ENCODE measurements at regions not wholly inside any gene's neighbourhood (a gene's known extent, or its start where the extent isn't known, plus 50 kb on each side); places are given as distances from the start of the nearest gene placed in this dataset.
A peak's percentile ranks its signal among the peaks of the same experiment; 100 is the strongest.

DNA sequence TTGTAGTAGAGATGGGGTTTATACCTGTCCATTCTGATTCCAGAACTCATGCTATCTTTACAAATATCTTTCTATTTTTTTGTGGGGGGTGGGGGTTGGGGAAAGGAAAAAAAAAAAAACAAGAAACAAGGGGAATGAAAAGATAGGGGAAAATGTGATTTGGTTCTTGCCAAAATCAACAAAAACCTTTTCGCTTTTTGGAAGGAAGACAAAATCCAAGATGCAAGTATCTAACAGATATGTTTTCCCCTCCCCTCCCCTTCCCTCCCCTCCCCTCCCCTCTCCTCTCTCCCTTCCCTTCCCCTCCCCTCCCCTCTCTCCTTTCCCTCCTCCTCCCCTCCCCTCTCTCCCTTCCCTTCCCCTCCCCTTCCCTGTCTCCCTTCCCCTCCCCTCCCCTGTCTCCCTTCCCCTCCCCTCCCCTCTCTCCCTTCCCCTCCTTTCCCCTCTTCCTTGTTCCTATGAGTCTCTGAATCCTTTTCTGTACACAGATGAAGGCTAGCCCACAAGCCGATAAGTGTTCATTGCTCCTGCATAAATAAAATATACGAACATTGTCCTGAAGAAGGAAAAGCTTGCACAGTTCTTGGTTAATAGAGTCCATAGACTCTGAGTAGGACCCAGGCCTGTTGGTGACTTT is 551.9 kb downstream of the EDEM1 start:
- Histone ChIP-seq H3K79me2 (ENCODE audit: control insufficient read depth, insufficient read depth, low read length) (no peaks in the 10 kb centered on the region), H3K27me3 (ENCODE audit: control insufficient read depth in 2 of 2, insufficient read depth in 2 of 2, low read length in 2 of 2) (no peaks in the 10 kb centered on the region), H3K9me3 (replicated peaks; ENCODE audit: control insufficient read depth, insufficient read depth, low read depth, low read length) (no peaks in the 10 kb centered on the region), H3K9me1 (ENCODE audit: control insufficient read depth, insufficient read depth, low read length) (no peaks in the 10 kb centered on the region), H3K9ac (ENCODE audit: insufficient read depth in 1 of 2, low read depth in 2 of 2, low read length in 2 of 2) (no peak overlapping the region), H3K4me1 (replicated peaks in 1 of 2; ENCODE audit: control insufficient read depth in 2 of 2, insufficient read depth in 2 of 2, low read length in 2 of 2) (no peaks in the 10 kb centered on the region; a peak in 1 of 5 replicates), H3K36me3 (ENCODE audit: control insufficient read depth, insufficient read depth, low read length) (no peaks in the 10 kb centered on the region), H3K4me3 (no peak overlapping the region), H3K27ac (ENCODE audit: extremely low read depth, low read depth, low read length) (no peak overlapping the region), H2AFZ (ENCODE audit: low read depth, low read length) (0 out of 2 replicates have a peak overlapping the region, but pooled peaks have one; percentile 51), H3K4me2 (ENCODE audit: insufficient read depth, low read length) (no peak overlapping the region), H4K20me1 (replicated peaks; ENCODE audit: control insufficient read depth, insufficient read depth, low read length) (no peaks in the 10 kb centered on the region)
- CTCF ChIA-PET (ENCODE audit: low intra/inter-chr PET ratio), result no interaction called here
- no TSS peak for BruUV-seq (replicated peaks)
- POLR2A ChIA-PET, result no interaction called here
- DNase-seq (ENCODE audit: extremely low read depth in 1 of 4, low spot score in 3 of 4) (no peak), FAIRE-seq (no peak), ATAC-seq (no peak)
- intact Hi-C loops (cut with micrococcal nuclease) (loop anchor here (10.0 kb wide), 2 partner anchors 515 to 1085 kb away; no protein-coding TSS in a partner anchor), in situ Hi-C loops (cut with MboI) (no loop called here)
- 40% methylated on average over 3 of the region's 3 CpGs for WGBS (ENCODE audit: insufficient coverage, low coverage, missing lambda C conversion rate)
- TF ChIP-seq CBX8 (IDR thresholded peaks at IDR 0.05; ENCODE audit: borderline replicate concordance, extremely low read depth, low read depth, low read length, poor library complexity, severe bottlenecking) (no peak), PCBP2 (IDR thresholded peaks at IDR 0.05; ENCODE audit: low read depth, low read length, poor library complexity, severe bottlenecking) (peak; percentile 93), HNRNPK (IDR thresholded peaks at IDR 0.05; ENCODE audit: low read depth, low read length, poor library complexity, severe bottlenecking) (peak; percentile 97), PCBP1 (IDR thresholded peaks at IDR 0.05; ENCODE audit: low read depth, low read length, poor library complexity, severe bottlenecking) (peak; percentile 88), SRSF3 (IDR thresholded peaks at IDR 0.05; ENCODE audit: insufficient read depth, low read length) (no peak), HIVEP1 (CRISPR knock-in tag; IDR thresholded peaks at IDR 0.05) (no peak), ZNF717 (CRISPR knock-in tag; IDR thresholded peaks at IDR 0.05) (no peak)
- TF ChIP-seq, protein P1, sequence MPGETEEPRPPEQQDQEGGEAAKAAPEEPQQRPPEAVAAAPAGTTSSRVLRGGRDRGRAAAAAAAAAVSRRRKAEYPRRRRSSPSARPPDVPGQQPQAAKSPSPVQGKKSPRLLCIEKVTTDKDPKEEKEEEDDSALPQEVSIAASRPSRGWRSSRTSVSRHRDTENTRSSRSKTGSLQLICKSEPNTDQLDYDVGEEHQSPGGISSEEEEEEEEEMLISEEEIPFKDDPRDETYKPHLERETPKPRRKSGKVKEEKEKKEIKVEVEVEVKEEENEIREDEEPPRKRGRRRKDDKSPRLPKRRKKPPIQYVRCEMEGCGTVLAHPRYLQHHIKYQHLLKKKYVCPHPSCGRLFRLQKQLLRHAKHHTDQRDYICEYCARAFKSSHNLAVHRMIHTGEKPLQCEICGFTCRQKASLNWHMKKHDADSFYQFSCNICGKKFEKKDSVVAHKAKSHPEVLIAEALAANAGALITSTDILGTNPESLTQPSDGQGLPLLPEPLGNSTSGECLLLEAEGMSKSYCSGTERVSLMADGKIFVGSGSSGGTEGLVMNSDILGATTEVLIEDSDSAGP (CRISPR knock-in tag; IDR thresholded peaks at IDR 0.05), result no peak
- TF ChIP-seq, protein P2, sequence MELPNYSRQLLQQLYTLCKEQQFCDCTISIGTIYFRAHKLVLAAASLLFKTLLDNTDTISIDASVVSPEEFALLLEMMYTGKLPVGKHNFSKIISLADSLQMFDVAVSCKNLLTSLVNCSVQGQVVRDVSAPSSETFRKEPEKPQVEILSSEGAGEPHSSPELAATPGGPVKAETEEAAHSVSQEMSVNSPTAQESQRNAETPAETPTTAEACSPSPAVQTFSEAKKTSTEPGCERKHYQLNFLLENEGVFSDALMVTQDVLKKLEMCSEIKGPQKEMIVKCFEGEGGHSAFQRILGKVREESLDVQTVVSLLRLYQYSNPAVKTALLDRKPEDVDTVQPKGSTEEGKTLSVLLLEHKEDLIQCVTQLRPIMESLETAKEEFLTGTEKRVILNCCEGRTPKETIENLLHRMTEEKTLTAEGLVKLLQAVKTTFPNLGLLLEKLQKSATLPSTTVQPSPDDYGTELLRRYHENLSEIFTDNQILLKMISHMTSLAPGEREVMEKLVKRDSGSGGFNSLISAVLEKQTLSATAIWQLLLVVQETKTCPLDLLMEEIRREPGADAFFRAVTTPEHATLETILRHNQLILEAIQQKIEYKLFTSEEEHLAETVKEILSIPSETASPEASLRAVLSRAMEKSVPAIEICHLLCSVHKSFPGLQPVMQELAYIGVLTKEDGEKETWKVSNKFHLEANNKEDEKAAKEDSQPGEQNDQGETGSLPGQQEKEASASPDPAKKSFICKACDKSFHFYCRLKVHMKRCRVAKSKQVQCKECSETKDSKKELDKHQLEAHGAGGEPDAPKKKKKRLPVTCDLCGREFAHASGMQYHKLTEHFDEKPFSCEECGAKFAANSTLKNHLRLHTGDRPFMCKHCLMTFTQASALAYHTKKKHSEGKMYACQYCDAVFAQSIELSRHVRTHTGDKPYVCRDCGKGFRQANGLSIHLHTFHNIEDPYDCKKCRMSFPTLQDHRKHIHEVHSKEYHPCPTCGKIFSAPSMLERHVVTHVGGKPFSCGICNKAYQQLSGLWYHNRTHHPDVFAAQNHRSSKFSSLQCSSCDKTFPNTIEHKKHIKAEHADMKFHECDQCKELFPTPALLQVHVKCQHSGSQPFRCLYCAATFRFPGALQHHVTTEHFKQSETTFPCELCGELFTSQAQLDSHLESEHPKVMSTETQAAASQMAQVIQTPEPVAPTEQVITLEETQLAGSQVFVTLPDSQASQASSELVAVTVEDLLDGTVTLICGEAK (IDR thresholded peaks at IDR 0.05), result no peak
- TF ChIP-seq, protein P2 (CRISPR knock-in tag; IDR thresholded peaks at IDR 0.05), result no peak
